Smooth muscle cell (in vitro differentiated cells): ENCODE measurements at regions not wholly inside any gene's neighbourhood (a gene's known extent, or its start where the extent isn't known, plus 50 kb on each side); places are given as distances from the start of the nearest gene placed in this dataset.

Experiments used
- DNase-seq: peaks from one replicate; lab custom pipeline; 2025; ENCODE audit not compliant: unreplicated experiment; lab: John Stamatoyannopoulos, UW
- H2AFZ ChIP-seq: fragments of 200-600 bp; sonication (generic); 2 replicates; pipeline ENCODE4 v1.6.0; 2016; ENCODE audit warnings: antibody characterized with exemption, low read depth, mild to moderate bottlenecking
- H3F3A ChIP-seq: fragments of 200-600 bp; sonication (generic); 2 replicates; pipeline ENCODE4 v1.6.0; 2017; ENCODE audit warnings: antibody characterized with exemption, low read depth
- H3K27ac ChIP-seq: fragments of 200-600 bp; sonication (generic); 2 replicates; pipeline ENCODE4 v1.5.1; 2016; ENCODE audit warnings: low read depth, mild to moderate bottlenecking
- H3K27me3 ChIP-seq: fragments of 200-600 bp; sonication (generic); 2 replicates; pipeline ENCODE4 v1.6.1; 2016; ENCODE audit warnings: low read depth, mild to moderate bottlenecking
- H3K36me3 ChIP-seq: fragments of 200-600 bp; sonication (generic); 2 replicates; pipeline ENCODE4 v1.5.1; 2016; ENCODE audit warnings: low read depth
- H3K4me1 ChIP-seq: fragments of 200-600 bp; sonication (generic); 2 replicates; pipeline ENCODE4 v1.5.1; 2016; ENCODE audit warnings: low read depth
- H3K4me2 ChIP-seq: fragments of 200-600 bp; sonication (generic); 2 replicates; pipeline ENCODE4 v1.6.0; 2016; ENCODE audit warnings: mild to moderate bottlenecking
- H3K4me3 ChIP-seq: fragments of 200-600 bp; sonication (generic); 2 replicates; pipeline ENCODE4 v1.5.1; 2016; ENCODE audit warnings: mild to moderate bottlenecking
- H3K79me2 ChIP-seq: fragments of 200-600 bp; sonication (generic); 2 replicates; pipeline ENCODE4 v1.6.0; 2016; ENCODE audit warnings: low read depth, mild to moderate bottlenecking
- H3K9ac ChIP-seq: fragments of 200-600 bp; sonication (generic); 2 replicates; pipeline ENCODE4 v1.6.0; 2016; ENCODE audit warnings: low read depth
- H3K9me3 ChIP-seq: fragments of 200-600 bp; sonication (generic); replicated peaks from 2 replicates; pipeline ENCODE4 v1.5.1; 2016; ENCODE audit warnings: low read depth
- H4K20me1 ChIP-seq: fragments of 200-600 bp; sonication (generic); 2 replicates; pipeline ENCODE4 v1.6.0; 2016; ENCODE audit warnings: low read depth
- WGBS: methylation state at CpG from one replicate; pipeline ENCODE4 v1.1.7; 2016; ENCODE audit warnings: low lambda C conversion rate; 5-methylcytosine and 5-hydroxymethylcytosine counted together
- TF ChIP-seq, protein P1 (sequence below): fragments of 200-600 bp; sonication (generic); IDR thresholded peaks from 2 replicates; pipeline ENCODE4 v1.5.1; 2017; ENCODE audit warnings: borderline replicate concordance, mild to moderate bottlenecking, antibody characterized with exemption; ENCODE audit not compliant: insufficient read depth, poor library complexity, severe bottlenecking

DNA sequence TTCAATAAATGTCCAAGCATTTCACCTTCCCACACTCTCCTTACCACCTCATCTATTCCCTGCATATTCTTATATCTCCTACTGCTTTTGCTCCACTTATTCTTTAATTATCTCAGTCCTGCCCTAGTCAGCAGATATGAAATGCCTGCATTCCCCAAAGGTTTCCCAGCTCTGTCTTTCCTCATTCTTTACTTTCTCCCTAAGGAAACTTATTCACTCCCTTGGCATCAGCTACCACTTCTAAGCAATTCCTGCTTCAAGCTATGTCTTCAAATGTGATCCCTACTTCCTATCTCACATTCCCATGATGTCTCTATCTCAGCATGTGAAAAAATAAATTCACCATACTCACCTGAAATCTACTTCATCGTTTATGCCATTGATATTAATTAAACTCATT lies 111.8 kb downstream of the CAPZA3 start:
- Histone ChIP-seq H3K27ac (peak overlapping the region; percentile 22), H3K36me3 (no peaks in the 10 kb centered on the region), H2AFZ (no peak overlapping the region), H3K79me2 (no peaks in the 10 kb centered on the region), H3K27me3 (no peaks in the 10 kb centered on the region), H3K9ac (no peak overlapping the region), H3F3A (no peaks in the 10 kb centered on the region), H3K9me3 (no peaks in the 10 kb centered on the region), H4K20me1 (no peaks in the 10 kb centered on the region), H3K4me3 (no peak overlapping the region), H3K4me1 (no peaks in the 10 kb centered on the region), H3K4me2 (no peak overlapping the region)
- DNase-seq, result no peak
- WGBS, result 82% methylated on average over 1 of the region's 1 CpG
- TF ChIP-seq, protein P1, sequence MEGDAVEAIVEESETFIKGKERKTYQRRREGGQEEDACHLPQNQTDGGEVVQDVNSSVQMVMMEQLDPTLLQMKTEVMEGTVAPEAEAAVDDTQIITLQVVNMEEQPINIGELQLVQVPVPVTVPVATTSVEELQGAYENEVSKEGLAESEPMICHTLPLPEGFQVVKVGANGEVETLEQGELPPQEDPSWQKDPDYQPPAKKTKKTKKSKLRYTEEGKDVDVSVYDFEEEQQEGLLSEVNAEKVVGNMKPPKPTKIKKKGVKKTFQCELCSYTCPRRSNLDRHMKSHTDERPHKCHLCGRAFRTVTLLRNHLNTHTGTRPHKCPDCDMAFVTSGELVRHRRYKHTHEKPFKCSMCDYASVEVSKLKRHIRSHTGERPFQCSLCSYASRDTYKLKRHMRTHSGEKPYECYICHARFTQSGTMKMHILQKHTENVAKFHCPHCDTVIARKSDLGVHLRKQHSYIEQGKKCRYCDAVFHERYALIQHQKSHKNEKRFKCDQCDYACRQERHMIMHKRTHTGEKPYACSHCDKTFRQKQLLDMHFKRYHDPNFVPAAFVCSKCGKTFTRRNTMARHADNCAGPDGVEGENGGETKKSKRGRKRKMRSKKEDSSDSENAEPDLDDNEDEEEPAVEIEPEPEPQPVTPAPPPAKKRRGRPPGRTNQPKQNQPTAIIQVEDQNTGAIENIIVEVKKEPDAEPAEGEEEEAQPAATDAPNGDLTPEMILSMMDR, result no peak

GRCh38 chr12:18850752-18851151 lies 112.8 kb downstream of the CAPZA3 start:
- no peaks in the 10 kb centered on the region for H3K27me3 ChIP-seq
- TF ChIP-seq, protein P1, result no peak
- H4K20me1 ChIP-seq, result no peaks in the 10 kb centered on the region
- H3K9me3 ChIP-seq, result no peaks in the 10 kb centered on the region
- no peaks in the 10 kb centered on the region for H3F3A ChIP-seq
- no peak overlapping the region for H3K4me3 ChIP-seq
- WGBS, result 100% methylated on average over 1 of the region's 1 CpG
- H3K27ac ChIP-seq, result no peak overlapping the region
- H3K9ac ChIP-seq, result no peak overlapping the region
- no peaks in the 10 kb centered on the region for H3K79me2 ChIP-seq
- no peak for DNase-seq
- no peaks in the 10 kb centered on the region for H3K4me1 ChIP-seq
- no peaks in the 10 kb centered on the region for H3K36me3 ChIP-seq
- no peak overlapping the region for H2AFZ ChIP-seq
- no peak overlapping the region for H3K4me2 ChIP-seq

- Histone ChIP-seq H3K9ac (no peak overlapping the region), H3K4me2 (no peak overlapping the region), H3K27me3 (no peaks in the 10 kb centered on the region), H3K9me3 (no peaks in the 10 kb centered on the region), H3K79me2 (no peaks in the 10 kb centered on the region), H4K20me1 (no peaks in the 10 kb centered on the region), H3K4me3 (no peak overlapping the region), H2AFZ (no peak overlapping the region), H3K4me1 (no peaks in the 10 kb centered on the region), H3F3A (no peaks in the 10 kb centered on the region), H3K36me3 (no peaks in the 10 kb centered on the region), H3K27ac (no peak overlapping the region)
- no peak for DNase-seq
- 81% methylated on average over 3 of the region's 3 CpGs for WGBS
- TF ChIP-seq, protein P1, result no peak
These were observed 113.4 kb downstream of the CAPZA3 start for GRCh38 chr12:18851271-18851670.

DNA sequence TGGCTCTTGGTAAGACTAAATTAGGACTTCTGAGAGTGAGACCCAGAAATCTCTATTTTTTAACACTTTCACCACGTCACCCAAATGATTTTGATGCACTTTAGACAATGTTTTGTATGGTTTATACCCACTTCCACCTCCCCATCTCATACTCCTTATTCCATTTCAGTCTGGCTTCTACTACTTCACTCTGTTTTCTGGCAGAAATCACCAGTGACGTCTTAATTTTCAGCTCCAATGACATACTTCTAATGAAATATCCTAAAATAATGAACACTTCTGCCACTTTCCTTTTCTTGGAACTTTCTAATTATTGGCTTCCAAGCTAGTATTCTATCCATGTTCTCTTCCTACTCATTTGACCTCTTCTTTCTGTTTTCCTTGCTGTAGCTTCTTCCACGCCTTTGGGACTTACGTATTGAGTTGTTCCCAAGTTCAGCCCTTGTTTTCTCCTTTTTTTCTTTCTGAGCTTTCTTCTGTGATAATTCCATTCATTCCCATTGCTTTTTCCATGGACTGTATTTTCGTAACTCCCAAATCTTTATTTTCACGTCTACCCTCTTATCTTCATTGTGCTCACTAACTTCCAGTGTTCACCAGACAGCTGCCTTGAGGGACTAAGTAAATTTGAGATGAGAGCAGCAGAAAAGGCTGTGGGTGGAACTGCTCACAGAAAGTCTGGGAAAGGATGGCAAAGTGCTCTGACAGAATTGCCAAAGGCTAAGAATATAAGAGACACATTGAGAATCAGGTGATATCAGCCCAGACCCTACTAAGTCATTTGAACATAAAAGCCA lies 115.8 kb downstream of the CAPZA3 start:
- Histone ChIP-seq H3K9ac (no peak overlapping the region), H4K20me1 (no peaks in the 10 kb centered on the region), H3K4me3 (no peak overlapping the region), H3K4me2 (no peak overlapping the region), H3K36me3 (no peaks in the 10 kb centered on the region), H3K79me2 (no peaks in the 10 kb centered on the region), H3K27ac (no peak overlapping the region), H3K4me1 (peaks cover 1% of the 10 kb centered on the region), H3F3A (no peaks in the 10 kb centered on the region), H2AFZ (no peak overlapping the region), H3K27me3 (no peaks in the 10 kb centered on the region), H3K9me3 (no peaks in the 10 kb centered on the region)
- WGBS, result 78% methylated on average over 6 of the region's 6 CpGs
- TF ChIP-seq, protein P1, result no peak
- no peak for DNase-seq
